ENCODE measurements at regions not wholly inside any gene's neighbourhood (a gene's known extent, or its start where the extent isn't known, plus 50 kb on each side); places are given as distances from the start of the nearest gene placed in this dataset.

DNA sequence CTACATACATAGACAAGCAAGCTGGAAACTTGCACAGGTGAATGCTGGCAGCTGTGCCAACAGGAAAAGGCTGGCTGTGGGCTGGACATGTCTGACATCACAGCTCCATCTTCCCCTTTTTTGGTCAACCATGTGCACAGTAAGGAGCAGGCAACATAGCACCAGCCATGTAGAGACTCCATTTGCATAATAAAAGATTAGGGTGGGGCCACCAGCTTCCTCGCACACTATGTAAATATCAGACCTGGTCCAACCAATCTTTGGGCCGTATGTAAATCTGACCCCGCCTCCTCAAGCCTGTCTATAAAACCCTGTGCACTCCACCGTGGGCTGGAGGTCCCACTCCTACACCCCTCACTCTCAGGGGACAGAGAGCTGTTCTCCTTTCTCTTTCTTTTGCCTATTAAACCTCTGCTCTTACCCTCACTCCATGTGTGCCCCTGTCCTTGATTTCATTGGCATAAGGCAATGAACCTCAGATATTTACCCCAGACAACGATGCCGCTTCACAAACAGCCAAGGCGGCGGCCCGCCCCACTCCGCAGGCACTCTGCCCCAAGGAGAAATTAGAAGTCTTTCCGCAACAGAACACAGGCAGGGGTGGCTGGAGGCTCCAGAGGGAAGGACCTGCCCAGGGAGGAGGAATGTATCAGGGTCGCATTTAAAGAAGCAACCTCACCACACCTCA is 862.2 kb downstream of the TRIML1 start:
- Histone ChIP-seq H4K8ac (ENCODE audit: low read depth in 2 of 2, low read length in 2 of 2) (no peak overlapping the region), H3K4me3 (ENCODE audit: insufficient read depth, low read depth, low read length) (no peak overlapping the region), H3K18ac (ENCODE audit: low read depth, low read length) (no peak overlapping the region), H3K36me3 (ENCODE audit: control insufficient read depth, insufficient read depth, low read length) (no peaks in the 10 kb centered on the region), H2BK5ac (ENCODE audit: low read depth, low read length, poor library complexity, severe bottlenecking) (no peak overlapping the region), H3K27me3 (ENCODE audit: control insufficient read depth, insufficient read depth, low read length) (no peaks in the 10 kb centered on the region), H2AFZ (replicated peaks; ENCODE audit: low read length, poor library complexity) (peak overlapping the region; percentile 33), H3K14ac (replicated peaks; ENCODE audit: low read depth, low read length) (no peak overlapping the region), H2BK20ac (ENCODE audit: low read depth, low read length) (no peak overlapping the region), H3K27ac (ENCODE audit: insufficient read depth, low read length) (no peak overlapping the region), H2AK9ac (replicated peaks; ENCODE audit: low read depth, low read length, poor library complexity) (no peak overlapping the region), H4K91ac (ENCODE audit: insufficient read depth, low read depth, low read length) (no peak overlapping the region), H4K5ac (ENCODE audit: low read depth, low read length) (no peak overlapping the region), H3K9ac (ENCODE audit: low read depth, low read length) (no peak overlapping the region), H3K4ac (ENCODE audit: low read depth, low read length) (no peak overlapping the region), H2AK5ac (ENCODE audit: low read depth, low read length) (no peak overlapping the region), H3K4me2 (ENCODE audit: low read depth, low read length) (no peak overlapping the region), H4K20me1 (ENCODE audit: insufficient read depth, low read length) (no peaks in the 10 kb centered on the region), H3K4me1 (ENCODE audit: control insufficient read depth, insufficient read depth, low read length) (no peaks in the 10 kb centered on the region), H3K9me3 (ENCODE audit: control insufficient read depth, insufficient read depth, low read length) (0 out of 2 replicates have a peak, but pooled peaks cover 2% of the 10 kb centered on the region), H3K9me1 (ENCODE audit: insufficient read depth, low read length) (no peaks in the 10 kb centered on the region), H2BK120ac (ENCODE audit: low read depth, low read length) (no peak overlapping the region), H3K56ac (ENCODE audit: extremely low read depth, insufficient read depth, low read length) (no peak overlapping the region), H3K79me1 (ENCODE audit: low read depth in 1 of 2, low read length in 2 of 2) (no peaks in the 10 kb centered on the region), H2BK15ac (ENCODE audit: low read depth, low read length) (no peak overlapping the region), H3K23ac (ENCODE audit: low read depth, low read length) (no peak overlapping the region)
- intact Hi-C loops (cut with micrococcal nuclease): no loop called here
- CTCF ChIA-PET: no interaction called here
- no peak for DNase-seq
- TF ChIP-seq, protein P1, sequence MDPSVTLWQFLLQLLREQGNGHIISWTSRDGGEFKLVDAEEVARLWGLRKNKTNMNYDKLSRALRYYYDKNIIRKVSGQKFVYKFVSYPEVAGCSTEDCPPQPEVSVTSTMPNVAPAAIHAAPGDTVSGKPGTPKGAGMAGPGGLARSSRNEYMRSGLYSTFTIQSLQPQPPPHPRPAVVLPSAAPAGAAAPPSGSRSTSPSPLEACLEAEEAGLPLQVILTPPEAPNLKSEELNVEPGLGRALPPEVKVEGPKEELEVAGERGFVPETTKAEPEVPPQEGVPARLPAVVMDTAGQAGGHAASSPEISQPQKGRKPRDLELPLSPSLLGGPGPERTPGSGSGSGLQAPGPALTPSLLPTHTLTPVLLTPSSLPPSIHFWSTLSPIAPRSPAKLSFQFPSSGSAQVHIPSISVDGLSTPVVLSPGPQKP (IDR thresholded peaks at IDR 0.05; ENCODE audit: borderline replicate concordance, low read depth, low read length): no peak
- TF ChIP-seq NFE2L2 (IDR thresholded peaks at IDR 0.05; ENCODE audit: low read depth, low read length) (no peak), CHD1 (IDR thresholded peaks at IDR 0.05; ENCODE audit: low read depth, low read length) (no peak), POLR2A (IDR thresholded peaks at IDR 0.05; ENCODE audit: low read depth, low read length) (no peak), FOS (IDR thresholded peaks at IDR 0.05; ENCODE audit: low read depth, low read length) (no peak), MAZ (IDR thresholded peaks at IDR 0.05; ENCODE audit: borderline replicate concordance, low read depth, low read length) (no peak), RFX5 (IDR thresholded peaks at IDR 0.05; ENCODE audit: low read depth, low read length) (no peak), RCOR1 (IDR thresholded peaks at IDR 0.05; ENCODE audit: insufficient replicate concordance, low read length) (no peak), CEBPB (IDR thresholded peaks at IDR 0.05; ENCODE audit: low read depth, low read length) (no peak), RAD21 (IDR thresholded peaks at IDR 0.05; ENCODE audit: low read length) (no peak), MXI1 (IDR thresholded peaks at IDR 0.05; ENCODE audit: borderline replicate concordance, low read depth, low read length) (no peak)
- POLR2A ChIA-PET (ENCODE audit: unreplicated experiment): no interaction called here
- dilution Hi-C loops (cut with HindIII; ENCODE audit: low sequenced_read_pairs, unreplicated experiment): no loop called here
- in situ Hi-C loops (cut with MboI; ENCODE audit: low sequenced_read_pairs): no loop called here
- no TSS peak for BruUV-seq (replicated peaks)
- 68% methylated on average over 2 of the region's 12 CpGs; no CpG with 5 or more reads in 1 of the 2 experiments for WGBS, 2 experiments (ENCODE audit: extremely low coverage in 2 of 2, insufficient read length in 1 of 2)
- ATAC-seq (ENCODE audit: low read depth): no peak

Data from IMR-90 (cell line).